Caki2 (cell line): ENCODE measurements at regions not wholly inside any gene's neighbourhood (a gene's known extent, or its start where the extent isn't known, plus 50 kb on each side); places are given as distances from the start of the nearest gene placed in this dataset.
"Not testable (repeated sequence)": the region's sequence is repeated elsewhere in the genome, so short reads cannot be mapped to it uniquely, and the experiment has no call there.

Experiments
- DNase-seq: peaks from one replicate; pipeline ENCODE4 v3.0.0-alpha.2; 2015; ENCODE audit warnings: low read depth
- in situ Hi-C: cut with HindIII; loops from 2 replicates; pipeline ENCODE4 v1.10.0; 2016; ENCODE audit warnings: low sequenced_read_pairs, low pct_unique_long_range_greater_than_20kb, mixed read lengths

- DNase-seq, in situ Hi-C loops: not testable (repeated sequence)
Measured at GRCh38 chrY:18718714-18719113, 54.8 kb downstream of the HSFY2 start.

- in situ Hi-C loops: not testable (repeated sequence)
Measured at GRCh38 chrY:18720395-18720794, 53.1 kb downstream of the HSFY2 start.

More at GRCh38 chrY:18720395-18720794, 53.1 kb downstream of the HSFY2 start:
- DNase-seq: not testable (repeated sequence)
